22Rv1 (cell line): ENCODE measurements at regions not wholly inside any gene's neighbourhood (a gene's known extent, or its start where the extent isn't known, plus 50 kb on each side); places are given as distances from the start of the nearest gene placed in this dataset.

ENCODE experiments used
- ZFX ChIP-seq: fragments of 450-650 bp; IDR thresholded peaks from 2 replicates; pipeline ENCODE4 v1.6.1; 2017; ENCODE audit warnings: antibody characterized with exemption, borderline replicate concordance
- TF ChIP-seq, protein P1 (sequence below): fragments of 450-650 bp; IDR thresholded peaks from 2 replicates; pipeline ENCODE4 v1.5.1; 2017; ENCODE audit warnings: mild to moderate bottlenecking

DNA sequence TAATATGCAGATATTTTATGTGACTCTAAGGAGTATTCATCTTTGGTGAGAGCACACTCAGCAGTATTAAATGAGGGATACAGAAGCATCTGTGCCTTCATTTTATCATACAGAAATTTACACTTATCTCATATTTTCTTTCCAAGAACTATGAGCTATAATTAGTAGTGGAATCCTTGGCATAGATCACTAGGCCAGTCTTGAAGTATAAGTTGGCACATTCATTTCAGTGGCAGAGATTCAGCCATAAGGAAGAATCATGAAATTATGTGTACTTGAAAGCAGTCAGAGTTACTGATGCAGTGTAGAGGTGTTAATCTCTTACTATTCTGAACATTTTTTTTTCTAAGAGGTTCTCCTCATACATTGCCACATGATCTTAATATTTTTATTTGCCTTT, 393.6 kb upstream of the GOLIM4 start:
- TF ChIP-seq, protein P1, sequence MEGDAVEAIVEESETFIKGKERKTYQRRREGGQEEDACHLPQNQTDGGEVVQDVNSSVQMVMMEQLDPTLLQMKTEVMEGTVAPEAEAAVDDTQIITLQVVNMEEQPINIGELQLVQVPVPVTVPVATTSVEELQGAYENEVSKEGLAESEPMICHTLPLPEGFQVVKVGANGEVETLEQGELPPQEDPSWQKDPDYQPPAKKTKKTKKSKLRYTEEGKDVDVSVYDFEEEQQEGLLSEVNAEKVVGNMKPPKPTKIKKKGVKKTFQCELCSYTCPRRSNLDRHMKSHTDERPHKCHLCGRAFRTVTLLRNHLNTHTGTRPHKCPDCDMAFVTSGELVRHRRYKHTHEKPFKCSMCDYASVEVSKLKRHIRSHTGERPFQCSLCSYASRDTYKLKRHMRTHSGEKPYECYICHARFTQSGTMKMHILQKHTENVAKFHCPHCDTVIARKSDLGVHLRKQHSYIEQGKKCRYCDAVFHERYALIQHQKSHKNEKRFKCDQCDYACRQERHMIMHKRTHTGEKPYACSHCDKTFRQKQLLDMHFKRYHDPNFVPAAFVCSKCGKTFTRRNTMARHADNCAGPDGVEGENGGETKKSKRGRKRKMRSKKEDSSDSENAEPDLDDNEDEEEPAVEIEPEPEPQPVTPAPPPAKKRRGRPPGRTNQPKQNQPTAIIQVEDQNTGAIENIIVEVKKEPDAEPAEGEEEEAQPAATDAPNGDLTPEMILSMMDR = no peak
- TF ChIP-seq ZFX = no peak
